Fibroblast of lung (primary cell): ENCODE measurements at regions not wholly inside any gene's neighbourhood (a gene's known extent, or its start where the extent isn't known, plus 50 kb on each side); places are given as distances from the start of the nearest gene placed in this dataset.

Experiments used
- CTCF ChIP-seq, 2 donors: IDR thresholded peaks in 1 of 2; conservative IDR thresholded peaks in 1 of 2; 1 replicate in 1 of 2; 2 replicates in 1 of 2; pipeline ENCODE4 v1.5.1; 2011 to 2012; ENCODE audit warnings: low read length in 2 of 2, control low read depth in 1 of 2, inconsistent platforms in 1 of 2, low read depth in 1 of 2, mild to moderate bottlenecking in 1 of 2
- EZH2 ChIP-seq: IDR thresholded peaks from 2 replicates; pipeline ENCODE4 v1.5.1; 2012; ENCODE audit warnings: low read length, control low read depth, mild to moderate bottlenecking; ENCODE audit errors: missing control alignments

- TF ChIP-seq CTCF (conservative IDR thresholded peaks at IDR 0.05 in 1 of 2, IDR thresholded peaks at IDR 0.05 in 1 of 2; ENCODE audit: low read depth in 1 of 2, low read length in 2 of 2) (no peak), EZH2 (no peak)
Measured at GRCh38 chr16:54407596-54407995, 121.0 kb upstream of the IRX3 start.
